T1000 (cell line): ENCODE measurements at regions not wholly inside any gene's neighbourhood (a gene's known extent, or its start where the extent isn't known, plus 50 kb on each side); places are given as distances from the start of the nearest gene placed in this dataset.

Experiments
- DNase-seq: peaks from one replicate; lab custom pipeline; 2025; ENCODE audit warnings: mixed read lengths; lab: John Stamatoyannopoulos, UW

DNA sequence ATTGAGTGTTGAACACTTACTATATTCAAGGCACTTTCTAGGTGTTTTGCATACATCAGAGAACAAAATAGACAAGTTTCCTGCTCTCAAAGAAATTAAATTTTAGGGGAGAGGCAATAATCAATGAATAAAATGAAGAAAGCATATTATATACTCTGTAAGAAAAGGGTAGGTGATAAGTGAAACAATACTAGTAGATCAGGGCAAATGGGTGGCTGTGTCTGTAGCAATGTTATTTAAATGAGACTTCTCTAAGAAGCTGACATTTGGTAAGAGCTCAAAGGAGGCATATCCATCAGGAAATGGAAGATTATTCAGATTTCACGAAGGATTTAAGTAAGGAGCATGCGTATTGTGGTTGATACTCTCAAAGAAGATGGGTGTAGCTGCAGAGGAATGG, 1291.6 kb downstream of the NSUN3 start:
- DNase-seq, result no peak

- no peak for DNase-seq
Observed at GRCh38 chr3:95356764-95357501, 1294.1 kb downstream of the NSUN3 start.

GRCh38 chr3:95387242-95388021, 1324.6 kb downstream of the NSUN3 start:
- no peak for DNase-seq

DNA sequence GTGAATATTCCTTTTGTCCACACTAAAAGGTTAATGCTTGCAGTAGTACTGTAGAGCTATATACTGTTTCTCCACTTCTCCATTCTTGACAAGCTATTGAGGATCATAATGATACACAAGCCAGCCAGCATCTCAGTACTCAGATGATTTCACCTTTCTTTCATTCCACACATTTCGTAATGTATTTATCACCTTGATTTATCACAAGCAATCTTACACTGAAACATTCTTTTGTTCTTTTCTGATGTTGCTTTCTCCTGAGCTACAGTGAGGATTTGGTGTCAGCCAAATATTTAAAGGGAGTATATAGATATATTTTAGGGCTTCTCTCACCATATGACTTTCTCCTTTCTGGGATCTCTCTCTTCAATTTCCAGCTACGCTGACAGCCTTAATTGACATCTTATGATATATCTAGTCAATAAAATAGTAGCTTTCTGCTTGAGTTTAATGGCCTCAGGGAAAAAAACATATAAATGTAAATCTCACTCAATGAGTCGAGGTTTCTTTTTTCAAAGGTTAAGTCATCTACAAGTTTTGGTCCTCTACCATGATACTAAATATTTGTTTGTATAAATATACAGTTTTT, 1327.0 kb downstream of the NSUN3 start:
- DNase-seq, result no peak

DNA sequence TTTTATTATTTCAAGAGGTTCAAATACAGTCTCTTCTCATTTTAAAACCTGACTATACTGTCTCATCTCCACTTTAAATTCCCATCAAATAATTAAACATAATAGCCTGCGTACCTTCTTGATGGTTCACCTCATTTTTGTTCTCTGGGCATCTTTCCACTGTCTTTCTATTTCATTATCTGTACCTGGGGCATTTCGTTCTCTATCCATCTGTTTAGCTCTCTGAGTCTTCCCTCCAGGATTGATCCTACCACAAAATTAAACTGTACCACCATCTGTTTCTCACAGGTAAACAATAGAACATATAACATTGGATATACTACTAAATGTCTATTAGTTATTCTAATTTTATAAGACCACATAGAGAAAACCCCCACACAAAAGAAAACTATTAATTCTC, 1331.4 kb downstream of the NSUN3 start:
- DNase-seq, result no peak

DNA sequence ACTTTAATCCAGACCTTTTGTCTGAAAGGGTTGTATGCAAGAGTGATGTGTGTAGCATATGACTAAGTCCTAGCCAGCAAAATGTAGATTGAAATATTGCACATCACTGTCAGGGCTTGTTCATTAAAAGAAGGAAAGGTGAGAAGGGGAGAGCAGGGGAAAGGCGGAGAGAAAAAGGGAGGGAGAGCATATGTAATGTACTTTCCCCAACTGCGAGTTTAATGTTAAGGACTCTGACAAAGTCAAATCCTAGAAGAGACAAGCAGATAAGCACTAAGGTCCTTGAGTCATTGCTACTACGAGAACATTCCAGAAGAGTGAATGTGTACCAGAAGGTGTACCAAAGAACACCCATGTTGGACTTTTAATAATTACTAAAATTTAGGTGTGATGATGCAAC, 1336.7 kb downstream of the NSUN3 start:
- no peak for DNase-seq

DNA sequence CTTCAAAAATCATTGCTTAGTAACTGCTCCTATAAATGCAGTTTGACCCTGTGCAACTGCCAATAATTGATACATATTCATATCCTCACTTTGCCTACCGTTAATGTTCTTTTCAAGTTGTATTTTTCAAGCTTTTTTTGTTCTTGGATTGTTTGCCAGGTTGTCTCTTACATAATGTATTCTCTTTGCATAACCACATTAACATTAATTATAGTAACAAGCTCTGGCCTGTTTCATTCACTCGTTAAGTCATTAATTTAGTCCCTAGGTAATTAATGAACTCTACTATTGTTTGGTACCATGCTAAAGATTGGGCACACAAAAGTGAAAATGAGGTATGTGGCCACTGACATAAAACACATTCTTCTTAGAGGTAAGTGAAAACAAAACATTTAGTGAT, 1338.8 kb downstream of the NSUN3 start:
- no peak for DNase-seq

DNA sequence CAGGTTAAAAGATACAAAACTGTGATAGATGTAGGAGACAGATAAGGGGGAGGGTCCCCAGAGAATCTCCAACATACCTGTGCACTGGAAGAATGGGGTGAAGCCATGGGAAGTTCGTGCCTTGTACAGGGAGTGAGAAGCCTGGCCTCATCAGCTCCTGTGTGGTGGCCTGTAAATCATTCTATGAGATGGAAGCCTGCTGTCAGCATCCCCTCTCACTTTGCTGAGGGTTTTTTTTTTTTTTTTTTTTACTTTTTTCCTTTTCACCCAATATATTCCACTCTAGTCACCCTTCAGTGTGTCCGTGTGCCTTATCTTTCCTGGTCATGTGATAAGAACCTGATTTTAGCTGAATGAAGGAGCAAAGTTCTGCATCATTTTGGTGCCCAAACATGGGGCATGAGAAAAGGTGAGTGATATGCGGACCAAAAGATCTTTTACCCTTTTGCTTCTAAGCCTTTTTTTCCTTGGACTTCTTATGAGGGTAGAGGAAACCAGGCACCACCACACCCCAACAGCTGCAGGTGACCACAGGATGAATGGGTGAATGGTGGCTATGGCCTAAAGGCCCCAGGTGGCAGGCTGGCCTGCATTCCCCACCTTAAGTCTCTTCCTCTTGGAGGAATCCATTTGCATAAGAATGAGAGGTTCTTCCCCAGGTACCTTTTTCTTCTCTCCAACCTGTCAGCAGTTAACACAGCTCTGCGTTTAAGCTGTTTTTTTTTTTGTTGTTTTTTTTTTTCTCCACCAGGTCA, 1345.0 kb downstream of the NSUN3 start:
- DNase-seq, result no peak

DNA sequence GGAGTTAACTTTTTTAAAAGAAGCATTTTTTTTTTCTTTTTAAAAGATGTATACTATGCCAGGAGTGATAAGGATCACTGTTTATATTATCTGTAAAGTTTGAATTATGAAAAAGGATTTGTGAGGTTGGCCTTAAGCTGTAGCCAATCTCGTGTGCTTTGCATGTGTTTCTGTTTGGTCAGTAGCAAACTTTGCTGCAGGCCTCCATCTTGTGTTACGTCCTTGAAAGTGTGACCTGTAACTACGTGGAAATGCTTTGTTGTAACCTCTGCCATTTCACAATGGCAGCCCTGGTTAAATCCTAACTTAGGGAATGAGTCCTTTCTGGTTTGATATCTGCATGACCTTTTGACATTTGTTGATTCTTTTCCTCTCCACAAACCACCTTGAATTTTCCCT, 1345.6 kb downstream of the NSUN3 start:
- DNase-seq, result no peak

DNA sequence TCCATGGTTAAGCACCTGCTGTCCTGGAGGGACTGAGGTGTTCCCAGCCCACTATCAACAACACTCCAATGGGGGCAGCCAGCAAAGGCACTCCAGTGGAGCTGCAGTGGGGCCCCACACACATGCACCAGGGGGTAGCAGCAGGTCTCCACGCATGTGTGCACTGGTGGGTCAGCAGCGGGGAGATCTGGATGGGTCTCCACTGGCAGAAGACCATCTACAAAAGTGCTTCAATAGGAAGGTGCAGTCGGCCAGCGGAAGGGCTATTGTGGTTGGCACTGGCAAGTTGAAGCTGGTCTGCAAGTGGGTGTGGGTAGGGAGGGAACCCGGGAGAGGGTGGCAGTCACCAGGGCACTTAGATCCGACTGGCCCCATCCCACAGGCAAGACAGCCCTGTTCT, 1355.4 kb downstream of the NSUN3 start:
- no peak for DNase-seq

- no peak for DNase-seq
Observed at GRCh38 chr3:95424279-95424678, 1361.4 kb downstream of the NSUN3 start.

GRCh38 chr3:95434491-95434890, 1371.6 kb downstream of the NSUN3 start:
- no peak for DNase-seq

DNA sequence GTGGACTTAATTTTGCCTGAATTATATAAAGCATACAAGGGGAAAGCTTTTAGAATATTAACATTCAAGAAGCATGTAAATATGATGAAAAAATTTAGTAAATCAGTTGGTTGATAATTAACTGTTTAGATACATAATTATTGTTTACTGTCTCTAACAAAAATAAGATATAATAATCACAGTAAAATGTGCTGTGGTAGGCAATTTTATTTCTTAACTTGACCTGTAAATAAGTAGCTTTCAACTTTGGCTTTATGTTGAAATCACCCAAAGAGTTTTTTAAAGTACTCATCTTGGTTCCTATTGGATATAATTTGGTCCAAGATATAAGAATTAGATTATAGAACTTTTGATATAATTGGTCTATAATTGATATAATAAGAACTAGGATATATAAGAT, 1374.5 kb downstream of the NSUN3 start:
- DNase-seq, result no peak

GRCh38 chr3:95438274-95438673, 1375.4 kb downstream of the NSUN3 start:
- no peak for DNase-seq

GRCh38 chr3:95442766-95443165, 1371.6 kb upstream of the EPHA6 start:
- DNase-seq, result no peak

DNA sequence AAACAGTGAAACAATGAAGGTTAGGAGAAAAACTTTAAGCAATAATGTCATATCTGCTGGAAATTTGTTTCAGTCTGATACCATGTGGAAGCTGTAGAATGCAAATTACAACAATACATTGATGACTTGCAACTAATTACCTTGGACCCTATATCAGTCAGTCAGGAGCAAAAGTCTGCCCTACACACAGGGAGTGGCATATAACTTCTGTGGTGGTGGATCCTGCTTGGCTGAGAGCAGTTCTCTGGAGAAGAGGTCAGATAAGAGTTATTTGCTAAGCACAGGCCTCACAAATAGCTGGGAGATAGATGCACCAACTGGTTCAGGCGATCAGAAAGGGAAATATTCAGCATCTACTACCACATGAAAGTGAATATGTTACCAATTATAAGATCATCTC, 1364.6 kb upstream of the EPHA6 start:
- DNase-seq, result no peak

GRCh38 chr3:95453242-95453641, 1361.2 kb upstream of the EPHA6 start:
- no peak for DNase-seq

GRCh38 chr3:95456835-95457234, 1357.6 kb upstream of the EPHA6 start:
- DNase-seq, result no peak

- no peak for DNase-seq
Observed at GRCh38 chr3:95459706-95460105, 1354.7 kb upstream of the EPHA6 start.

- no peak for DNase-seq
Observed at GRCh38 chr3:95460274-95460673, 1354.1 kb upstream of the EPHA6 start.

GRCh38 chr3:95462161-95462560, 1352.2 kb upstream of the EPHA6 start:
- no peak for DNase-seq

- no peak for DNase-seq
Observed at GRCh38 chr3:95464346-95464745, 1350.0 kb upstream of the EPHA6 start.

DNA sequence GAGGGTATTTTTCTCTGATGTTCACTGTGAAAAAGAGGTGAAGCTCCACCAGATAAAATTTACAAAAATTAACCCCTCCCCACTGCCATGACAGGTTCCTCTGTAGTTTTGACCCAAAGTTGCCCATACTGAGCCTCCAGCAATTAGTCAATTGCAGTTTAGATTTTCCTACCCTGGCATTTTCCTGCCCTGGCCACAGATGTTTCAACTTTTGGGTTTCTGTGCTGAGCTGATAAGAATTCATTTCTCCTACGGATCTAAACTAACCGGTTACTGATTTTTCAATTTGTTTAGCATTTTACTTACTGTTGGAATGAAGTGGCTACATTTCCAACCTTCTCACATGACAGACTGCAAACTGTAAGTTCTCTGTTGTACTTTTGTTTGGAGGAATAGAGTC, 1346.1 kb upstream of the EPHA6 start:
- no peak for DNase-seq
